Panc1 (cell line): ENCODE measurements at regions not wholly inside any gene's neighbourhood (a gene's known extent, or its start where the extent isn't known, plus 50 kb on each side); places are given as distances from the start of the nearest gene placed in this dataset.

Experiments used
- ATAC-seq: fragments of 200-7000 bp; cut with Tn5 transposase; 2 replicates; pipeline ENCODE4 v1.9.1; 2020; ENCODE audit warnings: mild to moderate bottlenecking, moderate library complexity
- BruUV-seq: library from RNA; stranded (reverse); fragments of 400-500 nt; replicated peaks from 2 replicates; lab custom pipeline; 2021; lab: Mats Ljungman, UMichigan
- CTCF ChIA-PET: fragments of 300-600 bp; sonication (Branson Sonifier 250); formaldehyde crosslinking; loops from one replicate; lab custom pipeline; 2022; ENCODE audit warnings: antibody characterized with exemption; lab: Charles Lee
- POLR2A ChIA-PET: fragments of 300-600 bp; sonication (Branson Sonifier 250); formaldehyde crosslinking; loops from one replicate; lab custom pipeline; 2022; ENCODE audit warnings: antibody characterized with exemption; lab: Charles Lee
- DNase-seq: peaks from one replicate; pipeline ENCODE4 v3.0.0-alpha.2; 2010; ENCODE audit warnings: low read depth, low spot score
- H3K27ac ChIP-seq: 2 replicates; pipeline ENCODE4 v1.5.1; 2011; ENCODE audit warnings: mild to moderate bottlenecking, low read length, inconsistent platforms
- H3K27me3 ChIP-seq: fragments of 200-500 bp; sonication (Bioruptor generic); 2 replicates; pipeline ENCODE4 v1.6.0; 2014; ENCODE audit warnings: low read length, inconsistent platforms; ENCODE audit not compliant: control insufficient read depth, insufficient read depth
- H3K36me3 ChIP-seq: fragments of 200-500 bp; sonication (Bioruptor generic); 2 replicates; pipeline ENCODE4 v1.5.1; 2014; ENCODE audit warnings: inconsistent platforms, mild to moderate bottlenecking, low read length, moderate library complexity; ENCODE audit not compliant: control insufficient read depth, insufficient read depth
- H3K4me1 ChIP-seq: 2 replicates; pipeline ENCODE4 v1.5.1; 2011; ENCODE audit warnings: inconsistent platforms, mild to moderate bottlenecking, low read length, moderate library complexity; ENCODE audit not compliant: control insufficient read depth, insufficient read depth
- H3K4me3 ChIP-seq, 2 experiments: 2 replicates each; pipeline ENCODE4 v1.5.1; 2011 to 2012; ENCODE audit warnings: low read depth in 2 of 2, low read length in 2 of 2, mild to moderate bottlenecking in 2 of 2, inconsistent platforms in 1 of 2, moderate library complexity in 1 of 2
- H3K9me3 ChIP-seq: fragments of 200-500 bp; sonication (Bioruptor generic); 2 replicates; pipeline ENCODE4 v1.5.1; 2014; ENCODE audit warnings: low read depth, mild to moderate bottlenecking, inconsistent platforms, low read length, moderate library complexity; ENCODE audit not compliant: control insufficient read depth, insufficient read depth
- POLR2AphosphoS5 ChIP-seq: IDR thresholded peaks from 2 replicates; pipeline ENCODE4 v1.6.1; 2012; ENCODE audit warnings: mild to moderate bottlenecking, low read depth, low read length, moderate library complexity
- SIN3A ChIP-seq: IDR thresholded peaks from 2 replicates; pipeline ENCODE4 v1.6.1; 2012; ENCODE audit warnings: low read depth, mild to moderate bottlenecking, low read length, moderate library complexity, borderline replicate concordance; ENCODE audit not compliant: insufficient read depth
- TCF7L2 ChIP-seq: IDR thresholded peaks from 2 replicates; pipeline ENCODE4 v1.6.1; 2011; ENCODE audit warnings: mild to moderate bottlenecking, low read depth, low read length, inconsistent platforms
- in situ Hi-C: cut with HindIII; loops from 2 replicates; pipeline ENCODE4 v1.10.0; 2016; ENCODE audit warnings: low sequenced_read_pairs, low pct_unique_long_range_greater_than_20kb
- intact Hi-C: fragments of 100-400 bp; cut with micrococcal nuclease; formaldehyde crosslinking; loops from one replicate; pipeline ENCODE4 v1.10.0; 2022; ENCODE audit not compliant: unreplicated experiment
- TF ChIP-seq, protein P1 (sequence below), 2 experiments: IDR thresholded peaks; 2 replicates each; pipeline ENCODE4 v1.6.1; 2011 to 2012; ENCODE audit warnings: low read depth in 2 of 2, control low read depth in 1 of 2, low read length in 1 of 2, mild to moderate bottlenecking in 1 of 2, moderate library complexity in 1 of 2; ENCODE audit not compliant: insufficient read depth in 1 of 2
- TF ChIP-seq, protein P2 (sequence below): fragments of 450-650 bp; IDR thresholded peaks from 2 replicates; pipeline ENCODE4 v1.5.1; 2017; ENCODE audit warnings: mild to moderate bottlenecking

DNA sequence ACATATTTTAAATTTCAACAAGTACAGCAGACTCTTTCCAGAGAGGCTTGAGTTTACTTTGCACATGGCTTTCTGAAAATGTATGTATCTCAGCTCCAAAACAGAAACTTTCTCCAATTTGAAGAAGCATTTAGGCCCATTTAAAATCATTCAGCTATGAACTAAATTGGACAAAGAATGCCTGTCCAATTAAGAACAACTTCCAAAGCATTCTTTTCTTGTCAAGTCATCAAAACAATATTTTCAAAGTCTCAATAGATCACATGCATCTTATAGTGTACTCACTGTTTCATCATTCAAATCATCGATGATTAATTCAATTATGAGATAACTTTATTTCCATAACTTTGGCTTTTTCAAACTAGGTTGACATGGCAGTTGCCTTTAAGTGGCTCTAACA, 95.2 kb downstream of the KBTBD8 start:
- H3K4me1 ChIP-seq: no peaks in the 10 kb centered on the region
- H3K27me3 ChIP-seq: no peaks in the 10 kb centered on the region
- no peak overlapping the region for H3K4me3 ChIP-seq
- H3K9me3 ChIP-seq: no peaks in the 10 kb centered on the region
- CTCF ChIA-PET: interaction anchor here (0.6 kb wide), 1 partner anchor 266 kb away, joined by 3 read pairs; no protein-coding TSS in a partner anchor
- in situ Hi-C loops: no loop called here
- TF ChIP-seq TCF7L2 (no peak), POLR2AphosphoS5 (no peak), SIN3A (no peak)
- TF ChIP-seq, protein P1, sequence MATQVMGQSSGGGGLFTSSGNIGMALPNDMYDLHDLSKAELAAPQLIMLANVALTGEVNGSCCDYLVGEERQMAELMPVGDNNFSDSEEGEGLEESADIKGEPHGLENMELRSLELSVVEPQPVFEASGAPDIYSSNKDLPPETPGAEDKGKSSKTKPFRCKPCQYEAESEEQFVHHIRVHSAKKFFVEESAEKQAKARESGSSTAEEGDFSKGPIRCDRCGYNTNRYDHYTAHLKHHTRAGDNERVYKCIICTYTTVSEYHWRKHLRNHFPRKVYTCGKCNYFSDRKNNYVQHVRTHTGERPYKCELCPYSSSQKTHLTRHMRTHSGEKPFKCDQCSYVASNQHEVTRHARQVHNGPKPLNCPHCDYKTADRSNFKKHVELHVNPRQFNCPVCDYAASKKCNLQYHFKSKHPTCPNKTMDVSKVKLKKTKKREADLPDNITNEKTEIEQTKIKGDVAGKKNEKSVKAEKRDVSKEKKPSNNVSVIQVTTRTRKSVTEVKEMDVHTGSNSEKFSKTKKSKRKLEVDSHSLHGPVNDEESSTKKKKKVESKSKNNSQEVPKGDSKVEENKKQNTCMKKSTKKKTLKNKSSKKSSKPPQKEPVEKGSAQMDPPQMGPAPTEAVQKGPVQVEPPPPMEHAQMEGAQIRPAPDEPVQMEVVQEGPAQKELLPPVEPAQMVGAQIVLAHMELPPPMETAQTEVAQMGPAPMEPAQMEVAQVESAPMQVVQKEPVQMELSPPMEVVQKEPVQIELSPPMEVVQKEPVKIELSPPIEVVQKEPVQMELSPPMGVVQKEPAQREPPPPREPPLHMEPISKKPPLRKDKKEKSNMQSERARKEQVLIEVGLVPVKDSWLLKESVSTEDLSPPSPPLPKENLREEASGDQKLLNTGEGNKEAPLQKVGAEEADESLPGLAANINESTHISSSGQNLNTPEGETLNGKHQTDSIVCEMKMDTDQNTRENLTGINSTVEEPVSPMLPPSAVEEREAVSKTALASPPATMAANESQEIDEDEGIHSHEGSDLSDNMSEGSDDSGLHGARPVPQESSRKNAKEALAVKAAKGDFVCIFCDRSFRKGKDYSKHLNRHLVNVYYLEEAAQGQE (IDR thresholded peaks at IDR 0.05; ENCODE audit: insufficient read depth in 1 of 2, low read depth in 2 of 2, low read length in 1 of 2): no peak
- TF ChIP-seq, protein P2, sequence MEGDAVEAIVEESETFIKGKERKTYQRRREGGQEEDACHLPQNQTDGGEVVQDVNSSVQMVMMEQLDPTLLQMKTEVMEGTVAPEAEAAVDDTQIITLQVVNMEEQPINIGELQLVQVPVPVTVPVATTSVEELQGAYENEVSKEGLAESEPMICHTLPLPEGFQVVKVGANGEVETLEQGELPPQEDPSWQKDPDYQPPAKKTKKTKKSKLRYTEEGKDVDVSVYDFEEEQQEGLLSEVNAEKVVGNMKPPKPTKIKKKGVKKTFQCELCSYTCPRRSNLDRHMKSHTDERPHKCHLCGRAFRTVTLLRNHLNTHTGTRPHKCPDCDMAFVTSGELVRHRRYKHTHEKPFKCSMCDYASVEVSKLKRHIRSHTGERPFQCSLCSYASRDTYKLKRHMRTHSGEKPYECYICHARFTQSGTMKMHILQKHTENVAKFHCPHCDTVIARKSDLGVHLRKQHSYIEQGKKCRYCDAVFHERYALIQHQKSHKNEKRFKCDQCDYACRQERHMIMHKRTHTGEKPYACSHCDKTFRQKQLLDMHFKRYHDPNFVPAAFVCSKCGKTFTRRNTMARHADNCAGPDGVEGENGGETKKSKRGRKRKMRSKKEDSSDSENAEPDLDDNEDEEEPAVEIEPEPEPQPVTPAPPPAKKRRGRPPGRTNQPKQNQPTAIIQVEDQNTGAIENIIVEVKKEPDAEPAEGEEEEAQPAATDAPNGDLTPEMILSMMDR: no peak
- intact Hi-C loops: no loop called here
- DNase-seq (no peak), ATAC-seq (no peak)
- H3K27ac ChIP-seq: no peak overlapping the region
- no peaks in the 10 kb centered on the region for H3K36me3 ChIP-seq
- no TSS peak for BruUV-seq
- POLR2A ChIA-PET: no interaction called here

DNA sequence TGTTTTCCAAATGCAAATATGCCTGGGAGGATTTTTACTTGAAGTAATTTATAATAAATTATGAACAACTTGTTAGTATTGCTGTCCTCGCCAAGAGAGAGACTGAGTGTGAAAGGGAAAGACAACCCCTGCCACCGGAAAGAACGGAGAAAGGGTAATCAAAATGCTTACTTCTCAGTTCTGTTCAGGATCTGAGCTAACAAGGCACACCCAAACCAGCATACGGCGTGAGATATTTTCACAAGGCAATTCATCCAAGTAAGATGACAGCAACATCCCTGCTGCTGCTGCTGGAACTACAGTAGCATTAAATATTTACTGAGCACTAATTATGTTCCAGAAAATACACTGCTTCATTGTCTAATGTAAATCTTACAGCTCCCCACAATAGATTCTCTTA, 96.1 kb downstream of the KBTBD8 start:
- no peaks in the 10 kb centered on the region for H3K36me3 ChIP-seq
- BruUV-seq: no TSS peak
- H3K9me3 ChIP-seq: no peaks in the 10 kb centered on the region
- ChIA-PET POLR2A (no interaction called here), CTCF (no interaction called here)
- TF ChIP-seq, protein P2: no peak
- TF ChIP-seq POLR2AphosphoS5 (no peak), TCF7L2 (no peak), SIN3A (no peak)
- TF ChIP-seq, protein P1 (IDR thresholded peaks at IDR 0.05; ENCODE audit: insufficient read depth in 1 of 2, low read depth in 2 of 2, low read length in 1 of 2): no peak
- no peaks in the 10 kb centered on the region for H3K4me1 ChIP-seq
- H3K27me3 ChIP-seq: no peaks in the 10 kb centered on the region
- intact Hi-C loops (no loop called here), in situ Hi-C loops (no loop called here)
- ATAC-seq (no peak), DNase-seq (no peak)
- H3K4me3 ChIP-seq: no peak overlapping the region
- H3K27ac ChIP-seq: no peak overlapping the region
